Activated effector memory CD4-positive, alpha-beta T cell treated with anti-CD3 and anti-CD28 coated beads, Interleukin-2, amount 50 U/mL, for 16 hours (primary cell): ENCODE measurements at regions not wholly inside any gene's neighbourhood (a gene's known extent, or its start where the extent isn't known, plus 50 kb on each side); places are given as distances from the start of the nearest gene placed in this dataset.

Experiments used
- DNase-seq: peaks from one replicate; pipeline ENCODE4 v3.0.0-alpha.2; 2020

DNA sequence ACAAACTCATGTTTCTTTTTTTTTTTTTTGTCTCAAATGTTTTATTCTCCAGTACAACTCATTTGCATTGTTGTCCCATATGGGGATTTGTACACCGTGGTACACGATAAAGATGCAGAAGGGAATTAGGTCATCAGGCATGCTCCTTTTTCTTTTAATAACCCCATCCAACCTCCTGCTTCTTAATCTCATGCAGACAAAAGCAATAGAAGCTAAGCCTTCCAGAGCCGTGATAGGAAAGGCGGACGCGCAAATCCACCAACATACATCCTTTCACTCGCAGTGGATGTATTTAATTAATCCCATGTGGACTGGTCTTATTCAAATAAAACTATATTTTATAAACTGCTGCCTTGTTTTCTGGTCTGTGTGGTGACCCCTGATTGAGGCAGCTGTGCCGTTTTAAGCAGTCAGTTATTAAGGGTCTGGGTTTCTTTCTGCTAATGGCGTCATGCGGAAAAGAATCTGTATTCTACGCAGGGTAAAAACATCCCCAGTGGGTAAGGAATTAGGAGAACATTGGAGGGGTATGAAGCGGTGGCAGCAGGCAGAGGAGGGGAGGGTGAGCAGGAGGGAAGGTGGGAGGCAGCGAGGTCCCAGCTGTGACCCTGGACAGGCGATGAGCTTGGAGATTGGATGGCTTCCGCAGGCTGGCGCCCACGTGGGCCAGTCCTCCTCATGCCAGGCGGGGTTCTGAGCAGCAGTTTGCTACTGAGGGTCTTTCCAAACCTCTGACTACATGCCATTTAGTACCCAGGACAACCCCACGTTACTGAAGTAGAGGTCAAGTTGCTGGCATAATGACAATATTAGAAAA lies 172.8 kb downstream of the LINC00237 start:
- no peak for DNase-seq

DNA sequence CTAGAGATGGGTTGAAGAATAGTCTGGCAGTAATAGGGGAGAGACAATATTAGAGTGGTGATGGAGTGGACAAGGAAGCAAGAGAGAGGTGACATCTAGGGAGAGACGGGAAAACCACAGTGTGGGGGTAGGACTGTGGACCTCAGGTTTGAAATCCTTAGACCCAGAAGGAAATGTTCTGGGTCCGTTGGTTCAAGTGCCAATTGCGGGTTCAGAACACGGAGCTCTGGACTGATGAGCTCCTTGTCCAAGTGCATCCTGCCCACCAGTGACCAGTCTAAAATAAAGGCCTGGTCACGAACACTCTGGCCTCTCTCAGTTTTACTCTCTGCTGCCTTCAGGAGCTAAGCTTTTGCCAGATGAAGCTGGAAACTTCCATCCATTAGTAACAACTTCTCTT lies 174.0 kb downstream of the LINC00237 start:
- no peak for DNase-seq

DNA sequence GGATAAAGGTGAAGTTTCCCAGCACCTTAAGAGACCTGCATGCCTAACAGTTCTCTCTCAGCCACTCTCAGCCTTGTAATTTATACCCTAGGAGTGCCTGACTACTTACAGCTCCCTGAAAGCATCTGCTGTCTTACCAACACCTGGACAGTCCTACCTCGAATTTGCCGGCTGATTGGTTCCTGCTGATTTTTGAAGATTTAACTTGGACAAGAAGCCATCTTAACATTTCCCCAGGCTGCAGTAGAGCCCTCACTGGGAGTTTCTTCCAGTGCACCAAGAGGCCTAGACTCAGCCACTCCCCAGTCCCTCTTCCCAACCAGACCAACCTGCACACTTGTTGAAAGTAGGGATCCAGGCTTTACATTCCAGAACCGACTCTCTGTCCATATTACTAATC lies 174.5 kb downstream of the LINC00237 start:
- DNase-seq = no peak

DNA sequence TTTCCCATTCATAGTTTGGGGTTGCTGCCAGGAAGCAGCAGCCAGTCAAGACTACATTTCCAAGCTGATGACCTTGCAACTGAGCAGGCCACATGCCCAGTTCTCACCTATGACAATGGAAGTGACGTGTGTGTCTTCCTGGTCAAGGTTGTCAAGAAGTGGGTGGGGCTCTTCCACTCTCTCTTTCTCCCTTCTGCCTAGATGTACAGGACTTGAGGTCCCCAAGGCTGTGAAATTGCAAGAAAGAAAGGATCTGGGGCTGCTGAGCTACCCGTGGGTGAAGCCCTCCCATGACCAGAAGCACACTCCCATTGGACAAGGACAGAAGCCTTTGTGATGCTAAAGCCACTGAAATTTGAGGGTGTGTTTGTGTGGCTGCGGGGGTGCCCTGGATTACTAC lies 175.1 kb downstream of the LINC00237 start:
- DNase-seq = no peak

DNA sequence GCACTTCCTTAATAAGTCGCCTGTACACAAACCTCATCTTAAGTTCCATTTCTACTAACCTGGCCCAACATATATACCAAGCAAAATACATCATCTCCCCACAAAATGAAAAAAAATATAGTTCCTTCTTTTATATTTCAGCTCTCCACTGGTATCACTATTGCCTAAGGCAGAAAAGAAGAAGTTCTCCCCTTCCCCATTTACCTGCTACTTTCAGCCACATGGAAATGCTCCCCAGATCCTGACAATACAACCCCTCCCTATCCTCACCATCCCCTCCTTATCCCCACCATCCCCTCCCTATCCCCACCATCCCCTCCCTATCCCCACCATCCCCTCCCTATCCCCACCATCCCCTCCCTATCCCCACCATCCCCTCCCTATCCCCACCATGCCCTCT lies 175.7 kb downstream of the LINC00237 start:
- no peak for DNase-seq

DNA sequence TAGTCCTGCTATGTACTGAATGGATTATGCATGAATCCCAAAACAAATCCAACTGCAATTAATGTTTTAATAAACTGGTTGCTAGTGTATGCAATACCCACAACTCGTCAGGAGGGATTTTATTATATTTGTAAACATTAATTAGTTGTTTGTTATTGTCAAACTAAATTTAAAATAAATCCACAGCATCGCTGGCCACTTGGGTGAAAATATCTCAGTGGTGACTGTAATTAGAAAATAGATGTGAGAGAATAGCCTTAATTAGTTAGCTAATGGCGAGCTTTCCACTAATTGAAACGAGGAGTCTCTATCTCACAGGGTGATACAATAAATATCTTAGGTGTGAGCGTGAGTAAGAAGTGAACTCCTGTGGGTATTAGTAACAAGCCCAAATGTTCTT lies 176.8 kb downstream of the LINC00237 start:
- DNase-seq = no peak

DNA sequence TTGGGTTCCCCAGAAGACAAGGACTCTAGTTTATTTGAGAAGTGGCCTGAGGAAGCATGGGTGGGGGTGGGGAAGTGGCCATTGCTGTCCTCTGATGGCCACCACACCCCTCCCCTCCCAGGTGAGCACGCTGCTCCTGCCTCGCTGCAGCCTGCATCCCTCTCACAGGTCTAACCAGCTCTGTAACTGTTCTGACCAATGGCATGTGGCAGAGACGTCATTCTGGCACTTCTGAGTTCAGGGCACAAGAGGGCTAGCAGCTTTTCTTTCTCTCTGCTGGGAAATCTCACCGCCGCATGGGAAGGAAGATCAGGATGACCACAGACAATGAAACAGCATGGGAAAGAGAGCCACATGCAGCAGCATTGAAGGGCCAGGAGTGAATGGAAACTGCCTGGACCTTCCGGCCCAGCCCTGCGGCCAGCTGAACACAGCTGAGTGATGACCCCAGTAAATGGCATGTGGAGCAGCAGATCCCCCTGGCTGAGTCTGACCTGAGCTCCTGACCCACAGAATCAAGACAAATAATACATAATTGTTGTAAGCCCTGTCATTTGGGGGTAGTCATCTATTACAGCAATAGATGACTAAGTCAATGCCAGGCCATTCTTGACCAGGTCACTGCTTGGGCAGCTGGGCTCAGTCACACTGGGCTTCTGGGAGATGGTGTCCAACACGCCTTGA lies 179.8 kb downstream of the LINC00237 start:
- DNase-seq = no peak

DNA sequence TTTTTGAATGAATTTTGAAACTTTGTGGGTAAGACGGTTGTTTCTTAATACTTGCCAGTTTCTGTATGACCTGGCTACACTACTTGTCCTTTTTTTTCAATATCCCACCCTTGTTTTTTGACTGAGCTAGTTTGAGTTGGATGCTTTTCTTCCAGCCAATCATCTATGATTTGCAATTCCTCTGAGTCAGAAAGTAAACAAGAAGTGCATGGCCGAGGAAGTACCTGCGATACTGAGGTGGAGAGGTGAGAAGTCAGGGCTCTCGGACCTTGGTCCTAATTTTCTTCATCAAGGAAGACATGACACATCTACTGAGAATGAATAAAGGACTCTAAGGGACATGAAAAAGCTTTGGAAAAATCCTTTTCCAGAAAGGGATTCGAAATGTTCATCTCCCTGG lies 185.7 kb downstream of the LINC00237 start:
- DNase-seq = no peak

DNA sequence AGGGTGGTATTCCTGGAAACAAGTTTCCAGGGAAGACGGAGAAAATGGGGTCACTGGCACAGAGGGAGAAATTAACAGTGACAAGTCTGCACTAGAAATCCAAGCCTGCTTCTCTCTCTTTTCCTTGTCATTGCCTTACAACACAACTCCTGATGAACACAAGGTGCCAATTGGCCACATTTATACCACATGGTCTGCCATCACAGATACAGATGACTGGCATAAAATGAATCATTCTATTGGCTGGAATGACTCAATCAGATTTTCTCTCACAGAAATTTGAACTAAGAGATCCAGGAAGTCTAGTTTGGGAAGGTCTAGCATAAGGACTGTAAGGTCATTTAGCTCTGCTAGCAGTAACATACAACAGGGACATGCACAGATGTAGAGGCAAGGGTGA lies 190.3 kb downstream of the LINC00237 start:
- no peak for DNase-seq

DNA sequence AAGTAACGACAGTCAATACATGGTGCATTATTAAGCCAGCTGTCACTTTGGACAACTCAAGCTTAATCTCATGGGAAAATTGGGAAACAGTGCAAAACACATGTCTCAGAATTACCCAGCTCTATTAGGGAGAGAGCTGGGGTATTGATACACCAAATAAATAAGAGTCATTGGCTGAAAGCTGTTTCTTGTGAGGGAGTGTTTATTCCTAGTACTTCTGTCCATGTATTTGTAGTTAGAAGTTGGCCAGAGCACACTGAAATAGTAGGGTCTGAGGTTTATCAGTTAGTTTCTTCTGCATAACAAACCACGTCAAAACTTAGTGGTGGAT lies 192.0 kb upstream of the RALGAPA2 start:
- DNase-seq = no peak

DNA sequence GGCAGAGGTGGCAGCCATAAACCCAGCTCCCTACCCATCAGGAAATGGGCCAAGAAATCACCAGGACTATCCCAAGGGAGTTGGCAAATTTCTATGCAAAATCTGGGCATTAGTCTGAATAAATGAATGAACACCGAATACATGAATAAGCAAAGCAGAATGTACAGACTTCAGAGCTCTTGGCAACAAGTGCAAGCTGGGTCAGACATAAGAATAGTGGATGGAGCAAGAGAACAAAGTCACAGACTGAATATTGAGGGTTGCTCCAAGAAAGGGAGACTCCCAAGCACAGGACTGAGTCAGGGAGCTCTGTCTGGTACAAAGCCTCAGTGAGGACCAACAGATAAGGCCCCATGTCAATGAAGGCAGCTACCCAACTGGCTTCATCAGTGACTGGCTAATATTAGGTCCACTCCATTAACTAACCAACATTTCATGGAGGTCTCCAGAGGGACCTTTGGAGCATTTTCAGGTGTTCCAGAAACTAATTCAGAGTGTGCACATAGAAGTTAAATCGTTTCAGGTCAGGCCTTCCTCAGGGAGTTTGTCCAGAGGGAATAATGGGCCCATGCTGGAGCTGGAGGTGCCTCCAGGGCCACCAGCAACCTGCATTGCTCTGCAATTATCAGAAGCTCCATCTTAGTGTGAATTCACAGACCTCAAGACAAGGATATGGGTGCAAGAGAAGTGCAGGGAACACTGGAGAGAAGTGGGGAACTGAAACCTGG lies 191.5 kb upstream of the RALGAPA2 start:
- DNase-seq = no peak

DNA sequence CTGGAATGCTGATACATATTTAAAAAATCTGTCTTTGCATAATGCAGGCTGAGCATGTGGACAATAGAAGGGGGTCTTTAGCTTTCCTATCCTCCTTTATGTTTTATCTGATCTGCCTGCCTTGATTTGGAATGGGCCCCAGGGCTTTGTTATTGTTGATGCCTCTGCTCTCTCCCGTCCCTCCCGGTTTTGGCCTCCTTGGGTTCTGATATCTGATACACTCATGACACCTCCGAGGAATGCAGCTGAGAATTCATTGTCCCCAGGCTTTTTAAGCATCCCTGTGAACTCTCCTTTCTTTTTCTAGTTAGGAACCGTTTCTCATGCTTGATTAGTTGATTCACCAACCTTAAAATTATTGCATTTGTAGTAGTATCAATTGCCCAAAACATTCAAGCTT lies 185.5 kb upstream of the RALGAPA2 start:
- no peak for DNase-seq

DNA sequence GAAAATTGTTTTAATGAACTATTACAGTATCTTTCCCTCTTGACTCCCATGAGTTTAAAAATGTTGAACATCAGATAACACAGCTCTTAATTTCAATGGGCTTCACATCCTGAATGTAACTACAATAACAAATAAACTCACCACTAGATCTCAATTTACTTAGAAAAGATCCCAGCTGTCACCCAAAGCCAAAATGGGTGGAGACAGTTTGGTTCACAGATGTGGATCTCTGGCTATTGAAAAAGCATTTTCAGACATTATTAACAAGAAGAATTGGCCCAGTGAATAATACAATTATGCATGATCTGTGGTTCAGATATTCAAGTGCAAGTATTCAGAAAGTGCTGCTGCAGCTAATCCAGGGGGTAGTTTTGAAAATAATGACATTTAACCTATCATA lies 184.7 kb upstream of the RALGAPA2 start:
- DNase-seq = no peak

DNA sequence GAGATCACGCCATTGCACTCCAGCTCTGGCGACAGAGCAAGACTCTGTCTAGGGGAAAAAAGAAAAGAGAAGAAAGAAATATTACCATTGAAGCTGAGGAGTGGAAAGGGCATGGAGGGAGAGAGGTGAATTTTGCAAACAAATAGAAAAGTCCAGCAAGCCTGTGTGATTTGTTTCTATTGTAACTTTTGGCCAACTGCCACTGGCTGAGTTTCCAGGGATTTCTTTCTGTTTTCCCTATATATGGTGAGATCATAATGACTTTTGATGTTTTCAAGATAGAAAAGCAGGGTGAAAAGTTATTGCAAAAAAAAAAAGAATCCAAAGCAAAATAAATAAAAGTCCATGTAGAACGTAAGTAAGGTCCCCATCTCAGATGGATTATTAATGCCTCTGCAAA lies 184.2 kb upstream of the RALGAPA2 start:
- no peak for DNase-seq

DNA sequence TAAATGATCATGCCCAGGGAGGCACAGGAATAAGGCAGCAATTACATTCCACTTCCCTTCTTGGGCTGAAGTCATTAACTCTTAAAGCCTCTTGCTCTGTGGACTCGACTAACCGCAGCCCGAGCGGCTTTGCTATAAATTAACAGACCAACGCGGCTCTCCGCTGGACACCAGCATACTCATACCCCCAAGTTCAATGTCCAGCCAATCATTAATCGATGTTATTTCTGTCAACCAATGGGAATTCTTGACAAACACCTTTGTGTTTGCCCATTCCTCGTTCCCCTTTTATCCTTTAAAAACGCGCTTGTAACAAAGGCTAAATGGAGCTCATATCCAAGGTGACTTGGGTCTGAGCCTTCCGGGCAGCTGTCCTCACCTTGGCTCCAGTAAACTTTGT lies 183.1 kb upstream of the RALGAPA2 start:
- DNase-seq = no peak

DNA sequence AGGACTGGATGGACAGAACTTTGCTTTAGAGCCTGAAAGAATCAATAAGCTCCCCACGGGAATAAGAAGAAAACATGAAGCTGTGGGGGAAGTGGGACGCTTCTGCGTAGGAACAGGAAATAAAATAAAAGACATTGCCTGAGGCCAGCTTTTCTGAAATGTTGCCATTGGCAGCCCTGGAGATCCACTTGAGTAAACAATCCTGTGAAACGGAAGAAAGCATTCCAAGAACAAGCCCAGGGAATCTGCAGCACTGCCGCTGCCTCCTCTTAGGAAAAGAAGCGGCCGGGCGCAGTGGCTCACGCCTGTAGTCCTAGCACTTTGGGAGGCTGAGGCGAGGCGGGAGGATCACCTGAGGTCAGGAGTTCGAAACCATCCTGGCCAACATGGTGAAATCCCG lies 182.3 kb upstream of the RALGAPA2 start:
- no peak for DNase-seq

DNA sequence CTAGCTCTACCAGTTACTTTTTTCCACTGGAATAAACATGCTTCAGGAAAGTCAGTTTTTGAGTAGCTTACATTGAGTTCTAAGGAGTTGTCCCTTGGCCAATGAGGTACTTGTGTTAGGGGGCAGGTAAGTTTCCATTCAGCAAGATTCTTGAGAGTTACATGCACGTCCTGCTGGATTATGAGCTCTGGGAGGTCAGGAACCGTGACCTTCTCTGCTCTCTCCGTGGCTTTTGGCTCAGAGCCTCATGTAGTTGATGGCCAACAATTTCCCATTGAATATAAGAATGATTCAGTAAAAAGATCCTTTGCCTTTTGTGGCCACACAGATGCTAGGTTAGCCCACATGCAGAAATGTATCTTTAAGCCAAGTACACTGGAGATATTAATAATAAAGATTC lies 181.8 kb upstream of the RALGAPA2 start:
- DNase-seq = no peak

DNA sequence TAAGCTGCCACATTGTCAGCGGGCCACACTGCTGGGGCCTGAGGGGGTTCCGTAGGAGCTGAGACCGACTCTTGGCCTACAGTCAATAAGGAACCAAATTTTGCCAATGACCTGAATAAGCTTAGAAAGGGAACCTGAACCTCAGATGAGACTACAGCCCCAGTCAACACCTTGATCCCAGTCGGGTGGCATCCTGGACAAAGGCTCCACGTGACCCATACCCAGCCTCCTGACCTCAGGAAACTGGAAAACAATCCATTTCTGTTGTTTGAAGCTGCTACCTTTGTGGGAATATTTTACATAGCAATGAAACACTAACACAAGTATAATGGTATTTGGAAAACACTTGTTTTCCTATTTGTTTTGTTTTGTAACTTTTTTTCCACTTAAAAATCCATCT lies 179.9 kb upstream of the RALGAPA2 start:
- DNase-seq = no peak

DNA sequence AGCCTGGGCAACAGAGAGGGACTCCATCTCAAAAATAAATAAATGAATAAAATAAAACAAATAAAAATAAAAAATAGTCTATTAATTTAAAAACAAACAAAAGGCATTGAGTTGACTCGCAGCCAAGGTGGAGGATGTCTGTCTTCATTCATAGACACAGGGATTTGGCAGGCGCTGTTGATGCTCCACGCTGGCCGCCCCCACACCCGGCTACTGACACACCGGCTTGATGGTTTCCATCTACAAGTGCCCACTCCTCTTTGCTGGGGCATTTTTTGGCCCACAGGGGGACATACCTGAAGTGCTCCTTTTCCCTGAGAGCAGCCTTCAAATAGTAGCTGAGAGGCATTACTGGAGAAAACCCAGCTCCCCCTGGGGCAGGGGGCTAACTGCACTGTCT lies 178.3 kb upstream of the RALGAPA2 start:
- no peak for DNase-seq

DNA sequence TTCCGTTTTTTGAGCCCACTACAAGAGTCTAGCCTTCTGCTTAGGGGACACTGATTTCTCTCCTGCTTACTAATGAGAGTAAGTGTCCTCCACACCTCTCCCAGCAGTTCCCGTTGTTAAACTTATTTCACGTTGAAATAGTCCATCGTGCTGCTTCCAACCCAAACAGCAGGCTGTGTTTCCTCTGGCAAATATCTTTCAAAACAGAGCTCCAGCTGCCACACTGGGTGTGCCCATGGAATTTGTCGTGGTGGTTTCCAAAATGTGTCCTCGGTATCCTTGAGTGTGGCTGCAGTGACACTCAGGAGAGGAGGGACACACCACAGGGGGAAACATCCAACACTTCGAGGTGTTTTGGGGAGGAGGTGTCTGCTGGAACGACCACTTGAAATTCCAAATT lies 176.5 kb upstream of the RALGAPA2 start:
- DNase-seq = no peak

DNA sequence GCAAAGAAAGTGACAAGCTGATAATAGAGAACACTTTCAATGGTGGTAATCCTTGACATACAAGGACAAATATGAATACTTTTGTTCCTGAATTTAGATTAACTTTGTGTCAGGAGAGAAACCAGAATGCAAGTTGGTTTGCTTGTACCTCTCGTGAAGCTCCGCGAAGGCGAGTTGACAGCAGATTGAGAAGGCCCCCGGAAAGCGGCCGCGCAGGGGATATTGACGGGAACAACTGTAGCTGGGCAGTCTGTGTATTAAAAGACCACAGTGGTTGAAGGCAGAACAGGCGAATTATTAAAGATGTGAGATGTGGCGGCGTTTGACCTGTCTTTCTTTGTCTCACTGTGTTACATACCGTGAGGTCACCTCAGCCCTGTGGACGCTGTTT lies 175.8 kb upstream of the RALGAPA2 start:
- DNase-seq = no peak

DNA sequence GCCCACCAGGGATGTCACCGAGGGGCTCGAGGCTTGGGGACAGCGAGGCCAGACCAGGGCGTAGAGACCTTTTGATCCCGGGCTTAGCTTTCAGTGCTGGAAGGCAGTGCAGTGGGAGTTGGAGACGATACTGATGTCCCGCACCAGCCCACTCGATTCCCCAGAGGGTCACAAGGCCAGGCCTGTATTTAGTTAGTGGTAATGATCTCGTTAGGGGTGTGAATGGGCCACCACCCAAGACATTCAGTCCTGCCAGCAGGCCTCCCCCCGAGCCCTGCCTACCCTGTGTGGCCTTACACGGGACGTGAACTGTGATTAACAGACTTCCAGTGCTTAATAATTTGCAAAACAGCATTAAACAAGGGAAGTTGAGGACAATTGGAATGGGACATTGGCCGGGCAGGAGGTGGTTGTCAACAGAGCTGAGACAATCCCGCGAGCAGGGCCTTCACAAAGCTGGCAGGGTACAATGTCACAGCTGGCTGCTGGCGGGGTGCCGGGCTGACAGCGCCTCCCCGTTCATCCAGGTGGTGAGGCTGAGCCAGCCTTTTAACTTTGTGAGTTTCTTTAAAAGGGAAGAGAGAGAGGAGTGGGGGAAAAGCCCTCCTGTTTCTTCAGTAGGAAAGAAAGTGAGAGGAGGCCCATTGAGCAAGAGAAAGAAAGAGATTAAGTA lies 175.3 kb upstream of the RALGAPA2 start:
- DNase-seq = no peak

DNA sequence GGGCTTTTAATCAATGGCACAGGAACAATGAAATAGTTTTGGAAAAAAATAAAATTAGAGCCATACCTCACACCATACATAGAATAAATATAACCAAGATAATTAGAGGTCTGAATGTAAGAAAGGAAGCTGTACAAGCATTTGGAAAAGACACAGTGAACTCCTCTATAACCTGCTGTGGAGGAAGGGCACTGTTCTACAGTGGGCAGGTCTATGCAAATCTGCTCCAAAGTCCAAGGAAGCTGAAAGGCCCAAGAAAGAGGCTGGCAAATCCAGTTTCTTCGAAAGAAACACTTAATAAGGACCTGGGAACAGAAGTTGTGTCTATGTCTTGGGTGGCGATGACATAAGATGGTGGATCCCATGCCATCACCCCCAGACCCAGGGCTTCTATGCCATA lies 169.4 kb upstream of the RALGAPA2 start:
- no peak for DNase-seq

DNA sequence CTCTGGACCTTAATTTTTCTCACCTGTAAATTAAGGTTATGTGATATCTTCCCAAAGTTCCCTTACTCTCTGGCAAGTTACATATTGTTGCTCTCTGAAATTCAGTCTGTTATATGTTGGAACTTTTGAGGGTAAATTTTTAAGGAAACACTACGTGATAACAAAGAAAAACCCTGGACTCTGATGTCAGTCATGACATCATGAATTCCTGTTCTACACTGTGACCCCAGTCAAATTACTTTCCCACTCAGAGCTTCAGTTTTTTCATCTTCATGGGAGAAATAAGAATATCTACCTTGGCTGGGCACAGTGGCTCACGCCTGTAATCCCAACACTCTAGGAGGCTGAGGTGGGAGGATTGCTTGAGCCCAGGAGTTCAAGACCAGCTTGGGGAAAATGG lies 164.6 kb upstream of the RALGAPA2 start:
- DNase-seq = no peak
